OCI-LY1 (cell line): ENCODE measurements at regions not wholly inside any gene's neighbourhood (a gene's known extent, or its start where the extent isn't known, plus 50 kb on each side); places are given as distances from the start of the nearest gene placed in this dataset.

Experiments
- H2AFZ ChIP-seq: fragments of 200-600 bp; sonication (generic), shearing (Covaris generic); 2 replicates; pipeline ENCODE4 v1.6.0; 2014; ENCODE audit warnings: antibody characterized with exemption, mild to moderate bottlenecking, low read length
- H3F3A ChIP-seq: fragments of 200-600 bp; sonication (generic), shearing (Covaris generic); 2 replicates; pipeline ENCODE4 v1.6.0; 2014; ENCODE audit warnings: mild to moderate bottlenecking, antibody characterized with exemption, low read length, moderate library complexity; ENCODE audit not compliant: insufficient read depth
- H3K27ac ChIP-seq: fragments of 200-600 bp; sonication (generic); 2 replicates; pipeline ENCODE4 v1.5.1; 2014; ENCODE audit warnings: low read length, mixed run types, mild to moderate bottlenecking, low read depth; ENCODE audit not compliant: poor library complexity, severe bottlenecking
- H3K27me3 ChIP-seq: fragments of 200-600 bp; sonication (generic); 2 replicates; pipeline ENCODE4 v1.6.0; 2014; ENCODE audit warnings: antibody characterized with exemption, mild to moderate bottlenecking, low read length, moderate library complexity; ENCODE audit not compliant: insufficient read depth
- H3K36me3 ChIP-seq: fragments of 200-600 bp; sonication (generic); 2 replicates; pipeline ENCODE4 v1.6.1; 2014; ENCODE audit warnings: mild to moderate bottlenecking, antibody characterized with exemption, low read length, moderate library complexity, mixed read lengths; ENCODE audit not compliant: insufficient read depth
- H3K4me1 ChIP-seq: fragments of 200-600 bp; sonication (generic); 2 replicates; pipeline ENCODE4 v1.5.1; 2014; ENCODE audit warnings: mild to moderate bottlenecking, low read length, moderate library complexity; ENCODE audit not compliant: insufficient read depth, severe bottlenecking
- H3K4me2 ChIP-seq: fragments of 200-600 bp; sonication (generic), shearing (Covaris generic); 2 replicates; pipeline ENCODE4 v1.6.1; 2014; ENCODE audit warnings: low read length
- H3K4me3 ChIP-seq: fragments of 200-600 bp; sonication (generic); 2 replicates; pipeline ENCODE4 v1.5.1; 2014; ENCODE audit warnings: low read length, low read depth, mild to moderate bottlenecking, mixed read lengths; ENCODE audit not compliant: poor library complexity, severe bottlenecking
- H3K79me2 ChIP-seq: fragments of 200-600 bp; shearing (Covaris generic); 2 replicates; pipeline ENCODE4 v1.6.1; 2016; ENCODE audit warnings: mixed run types, low read length, mixed read lengths; ENCODE audit not compliant: insufficient read depth
- H3K9ac ChIP-seq: fragments of 200-600 bp; sonication (generic), shearing (Covaris generic); 2 replicates; pipeline ENCODE4 v1.6.1; 2014; ENCODE audit warnings: mild to moderate bottlenecking, low read length, mixed read lengths
- H3K9me2 ChIP-seq: fragments of 200-600 bp; sonication (generic), shearing (Covaris generic); 2 replicates; pipeline ENCODE4 v1.6.1; 2014; ENCODE audit warnings: low read depth, mild to moderate bottlenecking, low read length, mixed read lengths
- H3K9me3 ChIP-seq: fragments of 200-600 bp; shearing (Covaris generic); 2 replicates; pipeline ENCODE4 v1.6.1; 2014; ENCODE audit warnings: low read length, mixed read lengths
- H4K20me1 ChIP-seq: fragments of 200-600 bp; sonication (generic), shearing (Covaris generic); 2 replicates; pipeline ENCODE4 v1.6.0; 2016; ENCODE audit warnings: mild to moderate bottlenecking, low read length; ENCODE audit not compliant: insufficient read depth
- CTCF ChIP-seq: fragments of 200-600 bp; sonication (generic), shearing (Covaris generic); IDR thresholded peaks from 2 replicates; pipeline ENCODE4 v1.5.1; 2017; ENCODE audit warnings: mild to moderate bottlenecking, antibody characterized with exemption, low read length, moderate library complexity, mixed read lengths
- EZH2 ChIP-seq: fragments of 200-600 bp; sonication (generic), shearing (Covaris generic); IDR thresholded peaks from 2 replicates; pipeline ENCODE4 v1.8.0; 2017; ENCODE audit warnings: borderline replicate concordance, mixed run types, mild to moderate bottlenecking, antibody characterized with exemption, low read length, moderate library complexity, mixed read lengths

- Histone ChIP-seq H3K27me3 (no peaks in the 10 kb centered on the region), H2AFZ (no peak overlapping the region), H3K9me3 (no peaks in the 10 kb centered on the region), H3K4me2 (no peak overlapping the region), H3K4me1 (no peaks in the 10 kb centered on the region), H3K9ac (no peak overlapping the region), H3K4me3 (no peak overlapping the region), H3K9me2 (no peaks in the 10 kb centered on the region), H3K36me3 (no peaks in the 10 kb centered on the region), H3K27ac (no peak overlapping the region), H4K20me1 (no peaks in the 10 kb centered on the region), H3F3A (no peaks in the 10 kb centered on the region), H3K79me2 (no peaks in the 10 kb centered on the region)
- TF ChIP-seq CTCF (no peak), EZH2 (no peak)
Observed at GRCh38 chr20:11212272-11212671, 538.5 kb upstream of the JAG1 start.

GRCh38 chr20:11212902-11213301 lies 539.1 kb upstream of the JAG1 start:
- Histone ChIP-seq H3K4me2 (no peak overlapping the region), H3K9ac (no peak overlapping the region), H3K36me3 (no peaks in the 10 kb centered on the region), H4K20me1 (no peaks in the 10 kb centered on the region), H3K27me3 (no peaks in the 10 kb centered on the region), H3K4me3 (no peak overlapping the region), H3F3A (no peaks in the 10 kb centered on the region), H3K4me1 (no peaks in the 10 kb centered on the region), H3K79me2 (no peaks in the 10 kb centered on the region), H3K27ac (no peak overlapping the region), H2AFZ (no peak overlapping the region), H3K9me2 (no peaks in the 10 kb centered on the region), H3K9me3 (no peaks in the 10 kb centered on the region)
- no peak for TF ChIP-seq CTCF
- TF ChIP-seq EZH2: no peak

GRCh38 chr20:11214256-11214840 lies 540.5 kb upstream of the JAG1 start:
- Histone ChIP-seq H3F3A (no peaks in the 10 kb centered on the region), H3K9me3 (no peaks in the 10 kb centered on the region), H3K4me2 (no peak overlapping the region), H4K20me1 (no peaks in the 10 kb centered on the region), H3K27me3 (no peaks in the 10 kb centered on the region), H3K9ac (no peak overlapping the region), H2AFZ (no peak overlapping the region), H3K4me1 (no peaks in the 10 kb centered on the region), H3K9me2 (no peaks in the 10 kb centered on the region), H3K27ac (no peak overlapping the region), H3K79me2 (no peaks in the 10 kb centered on the region), H3K4me3 (no peak overlapping the region), H3K36me3 (no peaks in the 10 kb centered on the region)
- no peak for TF ChIP-seq CTCF
- TF ChIP-seq EZH2: no peak
